ENCODE measurements at regions not wholly inside any gene's neighbourhood (a gene's known extent, or its start where the extent isn't known, plus 50 kb on each side); places are given as distances from the start of the nearest gene placed in this dataset.

DNA sequence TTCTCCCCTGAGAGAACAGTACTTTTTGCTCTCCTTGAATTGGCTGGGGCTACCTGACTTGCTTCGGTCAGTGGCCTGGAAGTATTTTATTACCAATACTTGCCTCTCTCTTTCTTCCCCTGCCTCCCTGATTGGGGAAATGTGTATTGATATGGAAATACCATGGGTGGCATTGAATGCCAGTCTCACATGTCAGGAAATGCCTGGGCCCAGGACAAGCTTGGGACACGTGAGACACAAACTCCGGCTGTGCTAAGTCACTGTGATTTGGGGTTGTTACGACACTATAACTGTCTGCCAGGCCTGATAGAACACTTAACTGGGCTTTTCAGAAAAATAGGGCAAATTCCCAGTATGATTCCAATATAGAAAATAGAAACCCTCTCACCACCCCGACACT, 238.3 kb downstream of the GADD45G start (continued):
- TF ChIP-seq, protein P1, sequence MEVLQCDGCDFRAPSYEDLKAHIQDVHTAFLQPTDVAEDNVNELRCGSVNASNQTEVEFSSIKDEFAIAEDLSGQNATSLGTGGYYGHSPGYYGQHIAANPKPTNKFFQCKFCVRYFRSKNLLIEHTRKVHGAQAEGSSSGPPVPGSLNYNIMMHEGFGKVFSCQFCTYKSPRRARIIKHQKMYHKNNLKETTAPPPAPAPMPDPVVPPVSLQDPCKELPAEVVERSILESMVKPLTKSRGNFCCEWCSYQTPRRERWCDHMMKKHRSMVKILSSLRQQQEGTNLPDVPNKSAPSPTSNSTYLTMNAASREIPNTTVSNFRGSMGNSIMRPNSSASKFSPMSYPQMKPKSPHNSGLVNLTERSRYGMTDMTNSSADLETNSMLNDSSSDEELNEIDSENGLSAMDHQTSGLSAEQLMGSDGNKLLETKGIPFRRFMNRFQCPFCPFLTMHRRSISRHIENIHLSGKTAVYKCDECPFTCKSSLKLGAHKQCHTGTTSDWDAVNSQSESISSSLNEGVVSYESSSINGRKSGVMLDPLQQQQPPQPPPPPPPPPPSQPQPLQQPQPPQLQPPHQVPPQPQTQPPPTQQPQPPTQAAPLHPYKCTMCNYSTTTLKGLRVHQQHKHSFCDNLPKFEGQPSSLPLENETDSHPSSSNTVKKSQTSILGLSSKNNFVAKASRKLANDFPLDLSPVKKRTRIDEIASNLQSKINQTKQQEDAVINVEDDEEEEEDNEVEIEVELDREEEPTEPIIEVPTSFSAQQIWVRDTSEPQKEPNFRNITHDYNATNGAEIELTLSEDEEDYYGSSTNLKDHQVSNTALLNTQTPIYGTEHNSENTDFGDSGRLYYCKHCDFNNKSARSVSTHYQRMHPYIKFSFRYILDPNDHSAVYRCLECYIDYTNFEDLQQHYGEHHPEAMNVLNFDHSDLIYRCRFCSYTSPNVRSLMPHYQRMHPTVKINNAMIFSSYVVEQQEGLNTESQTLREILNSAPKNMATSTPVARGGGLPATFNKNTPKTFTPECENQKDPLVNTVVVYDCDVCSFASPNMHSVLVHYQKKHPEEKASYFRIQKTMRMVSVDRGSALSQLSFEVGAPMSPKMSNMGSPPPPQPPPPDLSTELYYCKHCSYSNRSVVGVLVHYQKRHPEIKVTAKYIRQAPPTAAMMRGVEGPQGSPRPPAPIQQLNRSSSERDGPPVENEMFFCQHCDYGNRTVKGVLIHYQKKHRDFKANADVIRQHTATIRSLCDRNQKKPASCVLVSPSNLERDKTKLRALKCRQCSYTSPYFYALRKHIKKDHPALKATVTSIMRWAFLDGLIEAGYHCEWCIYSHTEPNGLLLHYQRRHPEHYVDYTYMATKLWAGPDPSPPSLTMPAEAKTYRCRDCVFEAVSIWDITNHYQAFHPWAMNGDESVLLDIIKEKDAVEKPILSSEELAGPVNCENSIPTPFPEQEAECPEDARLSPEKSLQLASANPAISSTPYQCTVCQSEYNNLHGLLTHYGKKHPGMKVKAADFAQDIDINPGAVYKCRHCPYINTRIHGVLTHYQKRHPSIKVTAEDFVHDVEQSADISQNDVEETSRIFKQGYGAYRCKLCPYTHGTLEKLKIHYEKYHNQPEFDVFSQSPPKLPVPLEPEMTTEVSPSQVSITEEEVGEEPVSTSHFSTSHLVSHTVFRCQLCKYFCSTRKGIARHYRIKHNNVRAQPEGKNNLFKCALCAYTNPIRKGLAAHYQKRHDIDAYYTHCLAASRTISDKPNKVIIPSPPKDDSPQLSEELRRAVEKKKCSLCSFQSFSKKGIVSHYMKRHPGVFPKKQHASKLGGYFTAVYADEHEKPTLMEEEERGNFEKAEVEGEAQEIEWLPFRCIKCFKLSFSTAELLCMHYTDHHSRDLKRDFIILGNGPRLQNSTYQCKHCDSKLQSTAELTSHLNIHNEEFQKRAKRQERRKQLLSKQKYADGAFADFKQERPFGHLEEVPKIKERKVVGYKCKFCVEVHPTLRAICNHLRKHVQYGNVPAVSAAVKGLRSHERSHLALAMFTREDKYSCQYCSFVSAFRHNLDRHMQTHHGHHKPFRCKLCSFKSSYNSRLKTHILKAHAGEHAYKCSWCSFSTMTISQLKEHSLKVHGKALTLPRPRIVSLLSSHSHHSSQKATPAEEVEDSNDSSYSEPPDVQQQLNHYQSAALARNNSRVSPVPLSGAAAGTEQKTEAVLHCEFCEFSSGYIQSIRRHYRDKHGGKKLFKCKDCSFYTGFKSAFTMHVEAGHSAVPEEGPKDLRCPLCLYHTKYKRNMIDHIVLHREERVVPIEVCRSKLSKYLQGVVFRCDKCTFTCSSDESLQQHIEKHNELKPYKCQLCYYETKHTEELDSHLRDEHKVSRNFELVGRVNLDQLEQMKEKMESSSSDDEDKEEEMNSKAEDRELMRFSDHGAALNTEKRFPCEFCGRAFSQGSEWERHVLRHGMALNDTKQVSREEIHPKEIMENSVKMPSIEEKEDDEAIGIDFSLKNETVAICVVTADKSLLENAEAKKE (CRISPR knock-in tag; IDR thresholded peaks at IDR 0.05), result no peak
- TF ChIP-seq, protein P2, sequence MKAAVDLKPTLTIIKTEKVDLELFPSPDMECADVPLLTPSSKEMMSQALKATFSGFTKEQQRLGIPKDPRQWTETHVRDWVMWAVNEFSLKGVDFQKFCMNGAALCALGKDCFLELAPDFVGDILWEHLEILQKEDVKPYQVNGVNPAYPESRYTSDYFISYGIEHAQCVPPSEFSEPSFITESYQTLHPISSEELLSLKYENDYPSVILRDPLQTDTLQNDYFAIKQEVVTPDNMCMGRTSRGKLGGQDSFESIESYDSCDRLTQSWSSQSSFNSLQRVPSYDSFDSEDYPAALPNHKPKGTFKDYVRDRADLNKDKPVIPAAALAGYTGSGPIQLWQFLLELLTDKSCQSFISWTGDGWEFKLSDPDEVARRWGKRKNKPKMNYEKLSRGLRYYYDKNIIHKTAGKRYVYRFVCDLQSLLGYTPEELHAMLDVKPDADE (IDR thresholded peaks at IDR 0.05), result no peak

DNA sequence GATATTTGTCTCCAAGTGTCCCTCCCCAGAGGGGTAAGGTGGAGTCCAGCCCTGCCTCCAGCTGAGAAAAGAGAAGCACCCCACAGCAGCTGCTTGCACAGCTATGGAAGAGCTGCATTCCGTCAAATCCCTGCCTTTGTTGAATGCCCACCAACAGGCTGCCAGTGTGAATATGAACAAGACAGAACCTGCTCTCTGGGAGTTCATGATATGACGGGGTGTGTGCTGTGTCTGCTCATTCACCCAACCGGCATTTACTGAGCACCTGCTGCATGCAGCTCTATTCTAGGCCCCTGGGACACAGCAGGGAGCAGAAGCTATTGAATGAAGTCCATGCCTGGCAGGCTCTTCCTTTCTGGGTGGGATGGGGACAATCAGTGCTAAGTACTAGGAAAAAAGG, 238.8 kb downstream of the GADD45G start:
- H3K27me3 Mint-ChIP-seq (ENCODE audit: insufficient read depth, low read depth, poor library complexity), result peaks cover 7% of the 10 kb centered on the region
- H3F3A ChIP-seq (replicated peaks; ENCODE audit: low read depth), result no peaks in the 10 kb centered on the region
- peaks cover 11% of the 10 kb centered on the region; the same call in 1 of the 2 replicates for H3K4me1 ChIP-seq (ENCODE audit: insufficient read depth)
- H3K36me3 ChIP-seq (ENCODE audit: insufficient read depth), result no peaks in the 10 kb centered on the region
- no peaks in the 10 kb centered on the region for H4K20me1 ChIP-seq (replicated peaks; ENCODE audit: insufficient read depth)
- H3K36me3 Mint-ChIP-seq (ENCODE audit: low read depth), result no peaks in the 10 kb centered on the region
- no peak overlapping the region for H2AFZ ChIP-seq
- no peak overlapping the region for H3K4me2 ChIP-seq
- ATAC-seq, result no peak
- DNase-seq (ENCODE audit: low spot score), result no peak
- no peaks in the 10 kb centered on the region for H3K79me2 ChIP-seq (replicated peaks; ENCODE audit: insufficient read depth)
- H3K4me3 Mint-ChIP-seq, result no peak overlapping the region
- 0 out of 2 replicates have a peak, but pooled peaks cover 5% of the 10 kb centered on the region for H3K9me2 ChIP-seq (ENCODE audit: insufficient read depth)
- no peak overlapping the region for H3K27ac ChIP-seq (ENCODE audit: low read depth)
- H3K9me3 Mint-ChIP-seq, result no peaks in the 10 kb centered on the region
- H3K4me1 Mint-ChIP-seq, result peaks cover 26% of the 10 kb centered on the region
- no peaks in the 10 kb centered on the region for H3K27me3 ChIP-seq (ENCODE audit: insufficient read depth)
- H3K4me3 ChIP-seq, result no peak overlapping the region
- H3K27ac Mint-ChIP-seq, result no peak overlapping the region
- TF ChIP-seq, protein P1 (CRISPR knock-in tag; IDR thresholded peaks at IDR 0.05), result no peak
- TF ChIP-seq JUNB (IDR thresholded peaks at IDR 0.05; ENCODE audit: unreplicated experiment), result no peak
- no peak for TF ChIP-seq POLR2AphosphoS5 (IDR thresholded peaks at IDR 0.05; ENCODE audit: low read depth)
- no peak for TF ChIP-seq EZH2 (IDR thresholded peaks at IDR 0.05; ENCODE audit: low read depth, unreplicated experiment)
- TF ChIP-seq, protein P2 (IDR thresholded peaks at IDR 0.05), result no peak
- TF ChIP-seq EZH2phosphoT487 (IDR thresholded peaks at IDR 0.05; ENCODE audit: unreplicated experiment), result no peak

All from GM23338 (cell line).